ENCODE measurements at regions not wholly inside any gene's neighbourhood (a gene's known extent, or its start where the extent isn't known, plus 50 kb on each side); places are given as distances from the start of the nearest gene placed in this dataset.

- TF ChIP-seq, protein P1, sequence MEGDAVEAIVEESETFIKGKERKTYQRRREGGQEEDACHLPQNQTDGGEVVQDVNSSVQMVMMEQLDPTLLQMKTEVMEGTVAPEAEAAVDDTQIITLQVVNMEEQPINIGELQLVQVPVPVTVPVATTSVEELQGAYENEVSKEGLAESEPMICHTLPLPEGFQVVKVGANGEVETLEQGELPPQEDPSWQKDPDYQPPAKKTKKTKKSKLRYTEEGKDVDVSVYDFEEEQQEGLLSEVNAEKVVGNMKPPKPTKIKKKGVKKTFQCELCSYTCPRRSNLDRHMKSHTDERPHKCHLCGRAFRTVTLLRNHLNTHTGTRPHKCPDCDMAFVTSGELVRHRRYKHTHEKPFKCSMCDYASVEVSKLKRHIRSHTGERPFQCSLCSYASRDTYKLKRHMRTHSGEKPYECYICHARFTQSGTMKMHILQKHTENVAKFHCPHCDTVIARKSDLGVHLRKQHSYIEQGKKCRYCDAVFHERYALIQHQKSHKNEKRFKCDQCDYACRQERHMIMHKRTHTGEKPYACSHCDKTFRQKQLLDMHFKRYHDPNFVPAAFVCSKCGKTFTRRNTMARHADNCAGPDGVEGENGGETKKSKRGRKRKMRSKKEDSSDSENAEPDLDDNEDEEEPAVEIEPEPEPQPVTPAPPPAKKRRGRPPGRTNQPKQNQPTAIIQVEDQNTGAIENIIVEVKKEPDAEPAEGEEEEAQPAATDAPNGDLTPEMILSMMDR (IDR thresholded peaks at IDR 0.05): no peak
- Mint-ChIP-seq H3K27me3 (ENCODE audit: insufficient read depth) (no peaks in the 10 kb centered on the region), H3K36me3 (ENCODE audit: low read depth) (peaks cover 4% of the 10 kb centered on the region; the same call in 1 of the 2 replicates), H3K4me3 (no peak overlapping the region), H3K9me3 (peaks cover 5% of the 10 kb centered on the region), H3K4me1 (ENCODE audit: low read depth) (peaks cover 37% of the 10 kb centered on the region), H3K27ac (no peak overlapping the region)
- no peak for DNase-seq
These were observed 778.3 kb upstream of the NRXN1 start for GRCh38 chr2:51810197-51810596.

DNA sequence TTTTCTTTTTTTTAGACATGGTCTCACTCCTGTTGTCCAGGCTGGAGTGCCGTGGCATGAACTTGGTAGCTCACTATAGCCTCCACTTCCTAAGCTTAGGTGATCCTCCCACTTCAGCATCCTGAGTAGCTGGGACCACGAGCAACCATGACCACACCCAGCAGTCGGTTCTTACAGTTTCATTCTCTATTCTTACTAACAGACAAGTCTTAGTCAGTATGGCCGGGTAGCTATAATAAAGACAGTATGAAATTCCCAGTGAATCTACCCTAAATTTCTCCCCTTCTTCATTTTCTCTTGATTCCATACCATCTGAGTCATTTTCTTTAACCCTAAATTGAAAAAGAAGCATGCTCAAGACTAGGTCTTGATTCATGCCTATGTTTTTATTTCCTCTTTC is 775.3 kb upstream of the NRXN1 start:
- peaks cover 18% of the 10 kb centered on the region for H3K4me1 Mint-ChIP-seq (ENCODE audit: low read depth)
- TF ChIP-seq, protein P1 (IDR thresholded peaks at IDR 0.05): no peak
- H3K27ac Mint-ChIP-seq: no peak overlapping the region
- peaks cover 5% of the 10 kb centered on the region for H3K9me3 Mint-ChIP-seq
- H3K4me3 Mint-ChIP-seq: peak overlapping the region; percentile 13; the same call in 1 of the 2 replicates
- peaks cover 4% of the 10 kb centered on the region; the same call in 1 of the 2 replicates for H3K36me3 Mint-ChIP-seq (ENCODE audit: low read depth)
- DNase-seq: no peak
- no peaks in the 10 kb centered on the region for H3K27me3 Mint-ChIP-seq (ENCODE audit: insufficient read depth)

- H3K4me1 Mint-ChIP-seq (ENCODE audit: low read depth): peaks cover 1% of the 10 kb centered on the region; the same call in 1 of the 2 replicates
- no peak for DNase-seq
- TF ChIP-seq, protein P1 (IDR thresholded peaks at IDR 0.05): peak; percentile 17; the same call in 1 of the 2 replicates
- H3K36me3 Mint-ChIP-seq (ENCODE audit: low read depth): peaks cover 9% of the 10 kb centered on the region
- no peak overlapping the region for H3K27ac Mint-ChIP-seq
- no peaks in the 10 kb centered on the region for H3K27me3 Mint-ChIP-seq (ENCODE audit: insufficient read depth)
- peaks cover 15% of the 10 kb centered on the region for H3K9me3 Mint-ChIP-seq
- no peak overlapping the region for H3K4me3 Mint-ChIP-seq
These were observed 763.4 kb upstream of the NRXN1 start for GRCh38 chr2:51795248-51795888.

DNA sequence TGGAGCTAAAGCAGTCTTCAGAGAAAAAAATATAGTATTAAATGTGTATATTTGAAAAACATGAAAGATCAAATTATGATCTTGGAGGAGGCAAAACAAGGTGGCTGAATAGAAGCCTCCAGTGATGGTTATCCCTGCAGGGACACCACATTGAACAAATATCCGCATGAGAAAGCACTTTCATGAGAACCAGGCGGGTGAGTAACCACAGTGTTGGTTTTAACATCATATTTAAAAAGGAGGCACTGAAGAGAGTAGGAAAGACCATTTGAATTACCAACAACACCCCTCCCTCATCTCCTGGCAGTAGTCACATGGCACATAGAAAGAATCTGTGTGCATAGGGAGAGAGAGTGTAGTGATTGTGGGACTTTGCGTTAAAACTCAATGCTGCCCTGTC is 759.6 kb upstream of the NRXN1 start:
- H3K27me3 Mint-ChIP-seq (ENCODE audit: insufficient read depth): no peaks in the 10 kb centered on the region
- no peaks in the 10 kb centered on the region for H3K36me3 Mint-ChIP-seq (ENCODE audit: low read depth)
- DNase-seq: no peak
- H3K27ac Mint-ChIP-seq: no peak overlapping the region
- peaks cover 9% of the 10 kb centered on the region; the same call in 1 of the 2 replicates for H3K4me1 Mint-ChIP-seq (ENCODE audit: low read depth)
- no peak overlapping the region for H3K4me3 Mint-ChIP-seq
- peaks cover 5% of the 10 kb centered on the region; the same call in 1 of the 2 replicates for H3K9me3 Mint-ChIP-seq
- TF ChIP-seq, protein P1 (IDR thresholded peaks at IDR 0.05): no peak

DNA sequence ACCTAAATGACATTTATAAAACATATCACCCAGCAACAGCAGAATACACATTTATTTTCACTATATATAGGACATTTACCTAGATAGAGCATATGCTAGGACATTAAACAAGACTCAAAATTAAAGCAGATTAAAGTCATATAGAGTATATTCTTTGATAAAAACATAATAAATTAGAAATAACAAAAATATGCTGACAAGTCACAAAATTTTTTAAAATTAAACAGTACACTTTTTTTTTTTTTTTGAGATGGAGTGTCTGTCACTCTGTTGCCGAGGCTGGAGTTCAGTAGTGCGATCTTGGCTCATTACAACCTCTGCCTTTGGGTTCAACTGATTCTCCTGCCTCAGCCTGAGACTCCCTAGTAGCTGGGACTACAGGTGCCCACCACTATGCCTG is 758.9 kb upstream of the NRXN1 start:
- peaks cover 5% of the 10 kb centered on the region; the same call in 1 of the 2 replicates for H3K9me3 Mint-ChIP-seq
- H3K4me3 Mint-ChIP-seq: no peak overlapping the region
- TF ChIP-seq, protein P1 (IDR thresholded peaks at IDR 0.05): no peak
- H3K27me3 Mint-ChIP-seq (ENCODE audit: insufficient read depth): no peaks in the 10 kb centered on the region
- peaks cover 9% of the 10 kb centered on the region; the same call in 1 of the 2 replicates for H3K4me1 Mint-ChIP-seq (ENCODE audit: low read depth)
- no peaks in the 10 kb centered on the region for H3K36me3 Mint-ChIP-seq (ENCODE audit: low read depth)
- DNase-seq: no peak
- H3K27ac Mint-ChIP-seq: no peak overlapping the region

All from HFFc6 (cell line).